ENCODE measurements at regions not wholly inside any gene's neighbourhood (a gene's known extent, or its start where the extent isn't known, plus 50 kb on each side); places are given as distances from the start of the nearest gene placed in this dataset.
"Not testable (repeated sequence)": the region's sequence is repeated elsewhere in the genome, so short reads cannot be mapped to it uniquely, and the experiment has no call there.

GRCh38 chr2:16055848-16056580 is 115.7 kb downstream of the MYCN start:
- no peak for DNase-seq (ENCODE audit: low read depth in 2 of 2)

- no peak for DNase-seq (ENCODE audit: low read depth in 2 of 2)
These were observed 113.3 kb downstream of the MYCN start for GRCh38 chr2:16053437-16054257.

- DNase-seq (ENCODE audit: low read depth in 2 of 2): not testable (repeated sequence)
These were observed 112.3 kb downstream of the MYCN start for GRCh38 chr2:16052571-16053052.

- DNase-seq (ENCODE audit: low read depth in 2 of 2): no peak
These were observed 111.7 kb downstream of the MYCN start for GRCh38 chr2:16051841-16052564.

- DNase-seq (ENCODE audit: low read depth in 2 of 2): no peak
These were observed 110.6 kb downstream of the MYCN start for GRCh38 chr2:16050908-16051489.

GRCh38 chr2:16050261-16050907 is 110.0 kb downstream of the MYCN start:
- DNase-seq (ENCODE audit: low read depth in 2 of 2): no peak

- no peak for DNase-seq (ENCODE audit: low read depth in 2 of 2)
These were observed 109.1 kb downstream of the MYCN start for GRCh38 chr2:16049406-16049805.

- no peak for DNase-seq (ENCODE audit: low read depth in 2 of 2)
These were observed 108.1 kb downstream of the MYCN start for GRCh38 chr2:16048466-16048865.

- no peak for DNase-seq (ENCODE audit: low read depth in 2 of 2)
These were observed 107.4 kb downstream of the MYCN start for GRCh38 chr2:16047701-16048100.

- no peak for DNase-seq (ENCODE audit: low read depth in 2 of 2)
These were observed 106.3 kb downstream of the MYCN start for GRCh38 chr2:16046649-16047048.

- no peak for DNase-seq (ENCODE audit: low read depth in 2 of 2)
These were observed 105.5 kb downstream of the MYCN start for GRCh38 chr2:16045653-16046352.

GRCh38 chr2:16044946-16045456 is 104.7 kb downstream of the MYCN start:
- DNase-seq (ENCODE audit: low read depth in 2 of 2): no peak

GRCh38 chr2:16043627-16044026 is 103.3 kb downstream of the MYCN start:
- no peak for DNase-seq (ENCODE audit: low read depth in 2 of 2)

GRCh38 chr2:16043192-16043591 is 102.8 kb downstream of the MYCN start:
- DNase-seq (ENCODE audit: low read depth in 2 of 2): no peak

GRCh38 chr2:16042201-16042700 is 101.9 kb downstream of the MYCN start:
- no peak for DNase-seq (ENCODE audit: low read depth in 2 of 2)

GRCh38 chr2:16040271-16041010 is 100.1 kb downstream of the MYCN start:
- no peak for DNase-seq (ENCODE audit: low read depth in 2 of 2)

GRCh38 chr2:16039823-16040222 is 99.5 kb downstream of the MYCN start:
- DNase-seq (ENCODE audit: low read depth in 2 of 2): no peak

- no peak for DNase-seq (ENCODE audit: low read depth in 2 of 2)
These were observed 98.7 kb downstream of the MYCN start for GRCh38 chr2:16039055-16039454.

GRCh38 chr2:16038621-16039020 is 98.3 kb downstream of the MYCN start:
- DNase-seq (ENCODE audit: low read depth in 2 of 2): no peak
